ENCODE measurements at regions not wholly inside any gene's neighbourhood (a gene's known extent, or its start where the extent isn't known, plus 50 kb on each side); places are given as distances from the start of the nearest gene placed in this dataset.

DNA sequence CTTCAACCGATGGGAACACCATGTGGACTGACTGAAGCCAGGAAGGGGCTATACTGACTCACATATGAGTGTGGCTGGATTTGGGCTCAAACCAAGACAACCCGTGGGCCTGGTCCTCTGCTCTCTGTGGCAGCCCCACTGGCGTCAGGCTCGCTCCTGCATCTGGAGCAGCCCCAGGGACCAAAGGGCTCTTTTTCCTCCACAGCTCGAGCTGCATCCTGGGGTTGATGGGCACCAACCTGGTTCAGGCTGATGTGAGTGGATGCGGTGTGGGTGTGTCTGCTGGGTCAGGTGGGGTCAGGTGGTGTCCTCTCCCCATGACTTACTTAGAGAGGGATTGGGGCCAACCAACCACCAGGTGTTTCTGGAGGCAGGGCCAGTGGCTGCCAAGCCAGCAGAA is 303.0 kb upstream of the AJAP1 start:
- TF ChIP-seq, protein P1, sequence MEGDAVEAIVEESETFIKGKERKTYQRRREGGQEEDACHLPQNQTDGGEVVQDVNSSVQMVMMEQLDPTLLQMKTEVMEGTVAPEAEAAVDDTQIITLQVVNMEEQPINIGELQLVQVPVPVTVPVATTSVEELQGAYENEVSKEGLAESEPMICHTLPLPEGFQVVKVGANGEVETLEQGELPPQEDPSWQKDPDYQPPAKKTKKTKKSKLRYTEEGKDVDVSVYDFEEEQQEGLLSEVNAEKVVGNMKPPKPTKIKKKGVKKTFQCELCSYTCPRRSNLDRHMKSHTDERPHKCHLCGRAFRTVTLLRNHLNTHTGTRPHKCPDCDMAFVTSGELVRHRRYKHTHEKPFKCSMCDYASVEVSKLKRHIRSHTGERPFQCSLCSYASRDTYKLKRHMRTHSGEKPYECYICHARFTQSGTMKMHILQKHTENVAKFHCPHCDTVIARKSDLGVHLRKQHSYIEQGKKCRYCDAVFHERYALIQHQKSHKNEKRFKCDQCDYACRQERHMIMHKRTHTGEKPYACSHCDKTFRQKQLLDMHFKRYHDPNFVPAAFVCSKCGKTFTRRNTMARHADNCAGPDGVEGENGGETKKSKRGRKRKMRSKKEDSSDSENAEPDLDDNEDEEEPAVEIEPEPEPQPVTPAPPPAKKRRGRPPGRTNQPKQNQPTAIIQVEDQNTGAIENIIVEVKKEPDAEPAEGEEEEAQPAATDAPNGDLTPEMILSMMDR (IDR thresholded peaks at IDR 0.05; ENCODE audit: low read depth, low read length, poor library complexity, severe bottlenecking), result no peak
- TF ChIP-seq EZH2phosphoT487 (IDR thresholded peaks at IDR 0.05; ENCODE audit: borderline replicate concordance, low read length), result no peak

All from DOHH2 (cell line).